ENCODE measurements at regions not wholly inside any gene's neighbourhood (a gene's known extent, or its start where the extent isn't known, plus 50 kb on each side); places are given as distances from the start of the nearest gene placed in this dataset.

DNA sequence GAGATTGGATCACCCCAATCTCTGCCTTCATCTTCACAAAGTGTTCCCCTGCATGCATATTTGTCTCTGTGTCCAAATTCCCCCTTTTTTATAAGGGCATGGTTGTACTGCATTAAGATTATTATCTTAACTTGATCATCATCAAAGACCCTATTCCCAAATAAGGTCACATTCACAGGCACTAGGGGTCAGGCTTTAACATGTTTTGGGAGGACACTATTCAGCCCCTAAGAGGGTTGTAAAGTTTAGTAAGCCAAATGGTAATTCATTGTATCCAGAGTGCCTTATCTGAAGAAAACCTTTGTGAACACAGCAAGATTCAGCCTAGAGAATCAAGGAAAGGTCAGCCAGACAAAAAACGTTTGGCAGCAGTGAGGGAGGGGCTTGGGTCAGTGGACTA, 317.6 kb upstream of the PLD5 start:
- Histone ChIP-seq H3K4ac (replicated peaks; ENCODE audit: insufficient read length, low read depth, low read length) (no peak overlapping the region), H2BK5ac (ENCODE audit: low read depth, low read length) (no peak overlapping the region), H3K79me1 (ENCODE audit: low read depth, low read length) (no peaks in the 10 kb centered on the region), H4K5ac (ENCODE audit: insufficient read length, low read depth, low read length) (no peak overlapping the region), H2AFZ (ENCODE audit: low read length) (no peak overlapping the region), H2BK15ac (ENCODE audit: low read length) (no peak overlapping the region), H2BK120ac (replicated peaks; ENCODE audit: low read depth, low read length) (no peak overlapping the region), H2BK20ac (ENCODE audit: low read length) (no peak overlapping the region), H3K56ac (replicated peaks; ENCODE audit: insufficient read length, low read depth, low read length) (no peak overlapping the region), H3K27me3 (replicated peaks in 1 of 4; ENCODE audit: control insufficient read depth in 3 of 4, extremely low read depth in 1 of 4, insufficient read depth in 3 of 4, low read length in 3 of 4) (no peaks in the 10 kb centered on the region), H3K9me3 (ENCODE audit: insufficient read depth in 2 of 2, low read depth in 1 of 2, low read length in 1 of 2) (no peaks in the 10 kb centered on the region), H3K4me3 (ENCODE audit: extremely low read depth in 1 of 4, insufficient read depth in 2 of 4, low read depth in 3 of 4, low read length in 4 of 4) (no peak overlapping the region), H4K20me1 (replicated peaks in 1 of 2; ENCODE audit: control insufficient read depth in 1 of 2, insufficient read depth in 2 of 2, low read length in 2 of 2) (no peaks in the 10 kb centered on the region), H2BK12ac (ENCODE audit: low read depth, low read length) (no peak overlapping the region), H3K4me1 (replicated peaks in 1 of 4; ENCODE audit: control insufficient read depth in 3 of 4, insufficient read depth in 4 of 4, low read length in 3 of 4) (no peaks in the 10 kb centered on the region), H3K23ac (ENCODE audit: insufficient read length) (no peak overlapping the region), H2AK5ac (ENCODE audit: low read depth, low read length) (no peak overlapping the region), H3K79me2 (ENCODE audit: control insufficient read depth in 1 of 2, insufficient read depth in 2 of 2, low read length in 2 of 2) (no peaks in the 10 kb centered on the region), H3K18ac (ENCODE audit: extremely low read depth, low read length) (no peak overlapping the region), H3K4me2 (ENCODE audit: insufficient read depth in 1 of 2, low read depth in 2 of 2, low read length in 2 of 2) (no peak overlapping the region), H3K27ac (ENCODE audit: low read depth, low read length) (no peak overlapping the region), H3K36me3 (ENCODE audit: control insufficient read depth in 2 of 4, insufficient read depth in 4 of 4, low read length in 3 of 4) (no peaks in the 10 kb centered on the region), H3K9ac (replicated peaks in 1 of 4; ENCODE audit: extremely low read depth in 1 of 4, low read depth in 3 of 4, low read length in 3 of 4) (no peak overlapping the region), H3K14ac (ENCODE audit: insufficient read length) (no peak overlapping the region), H4K8ac (ENCODE audit: extremely low read depth, insufficient read depth, low read length) (no peak overlapping the region), H4K91ac (replicated peaks; ENCODE audit: insufficient read length, low read length) (no peak overlapping the region), H3K23me2 (ENCODE audit: low read depth, low read length) (no peaks in the 10 kb centered on the region)
- FAIRE-seq (peak; percentile 74), DNase-seq (ENCODE audit: low read depth in 1 of 2, low spot score in 2 of 2) (no peak)
- WGBS, 2 experiments (ENCODE audit: extremely low coverage in 1 of 2, insufficient coverage in 1 of 2, insufficient read length in 1 of 2, insufficient replicate concordance in 2 of 2, low coverage in 1 of 2, low lambda C conversion rate in 2 of 2, missing lambda C conversion rate in 1 of 2), result 25% methylated on average over 1 of the region's 1 CpG; no CpG with 5 or more reads in 1 of the 2 experiments
- ChIA-PET POLR2A (ENCODE audit: partially characterized antibody) (no interaction called here), CTCF (ENCODE audit: partially characterized antibody) (interaction anchor here (0.9 to 1.8 kb wide), 9 partner anchors 11 to 387 kb away, joined by 3 to 9 read pairs (median 5); no protein-coding TSS in a partner anchor)
- TF ChIP-seq, protein P1, sequence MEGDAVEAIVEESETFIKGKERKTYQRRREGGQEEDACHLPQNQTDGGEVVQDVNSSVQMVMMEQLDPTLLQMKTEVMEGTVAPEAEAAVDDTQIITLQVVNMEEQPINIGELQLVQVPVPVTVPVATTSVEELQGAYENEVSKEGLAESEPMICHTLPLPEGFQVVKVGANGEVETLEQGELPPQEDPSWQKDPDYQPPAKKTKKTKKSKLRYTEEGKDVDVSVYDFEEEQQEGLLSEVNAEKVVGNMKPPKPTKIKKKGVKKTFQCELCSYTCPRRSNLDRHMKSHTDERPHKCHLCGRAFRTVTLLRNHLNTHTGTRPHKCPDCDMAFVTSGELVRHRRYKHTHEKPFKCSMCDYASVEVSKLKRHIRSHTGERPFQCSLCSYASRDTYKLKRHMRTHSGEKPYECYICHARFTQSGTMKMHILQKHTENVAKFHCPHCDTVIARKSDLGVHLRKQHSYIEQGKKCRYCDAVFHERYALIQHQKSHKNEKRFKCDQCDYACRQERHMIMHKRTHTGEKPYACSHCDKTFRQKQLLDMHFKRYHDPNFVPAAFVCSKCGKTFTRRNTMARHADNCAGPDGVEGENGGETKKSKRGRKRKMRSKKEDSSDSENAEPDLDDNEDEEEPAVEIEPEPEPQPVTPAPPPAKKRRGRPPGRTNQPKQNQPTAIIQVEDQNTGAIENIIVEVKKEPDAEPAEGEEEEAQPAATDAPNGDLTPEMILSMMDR (IDR thresholded peaks at IDR 0.05; ENCODE audit: control extremely low read depth in 1 of 3, insufficient read depth in 1 of 3, low read depth in 1 of 3, low read length in 3 of 3), result peak in 2 of 3 experiments; percentile 46 to 50; a peak in 2 of 4 replicates
- peak; percentile 61; the same call in 1 of the 2 replicates for TF ChIP-seq SRF (IDR thresholded peaks at IDR 0.05; ENCODE audit: low read depth, low read length)
- no peak for TF ChIP-seq GTF2F1 (IDR thresholded peaks at IDR 0.05; ENCODE audit: borderline replicate concordance, low read depth, low read length)
- TF ChIP-seq TAF1 (IDR thresholded peaks at IDR 0.05; ENCODE audit: low read depth, low read length), result no peak
- TF ChIP-seq RFX5 (IDR thresholded peaks at IDR 0.05; ENCODE audit: borderline replicate concordance, low read depth, low read length), result no peak
- TF ChIP-seq RAD21 (IDR thresholded peaks at IDR 0.05 in 1 of 2, conservative IDR thresholded peaks at IDR 0.05 in 1 of 2; ENCODE audit: low read depth in 2 of 2, low read length in 2 of 2), result peak; percentile 87 to 88
